ENCODE measurements at regions not wholly inside any gene's neighbourhood (a gene's known extent, or its start where the extent isn't known, plus 50 kb on each side); places are given as distances from the start of the nearest gene placed in this dataset.

GRCh38 chr17:83187782-83188311, 108.4 kb downstream of the METRNL start:
- ChIA-PET POLR2A (no interaction called here), RAD21 (ENCODE audit: low non-redundant PET in 1 of 2, low total read pairs in 2 of 2, uncharacterized antibody in 2 of 2, unreplicated experiment in 2 of 2) (no interaction called here), CTCF (no interaction called here)
- 0 out of 2 replicates have a peak, but pooled peaks cover 8% of the 10 kb centered on the region for H3K27me3 ChIP-seq (ENCODE audit: insufficient read depth, low read length)
- TF ChIP-seq, protein P1, sequence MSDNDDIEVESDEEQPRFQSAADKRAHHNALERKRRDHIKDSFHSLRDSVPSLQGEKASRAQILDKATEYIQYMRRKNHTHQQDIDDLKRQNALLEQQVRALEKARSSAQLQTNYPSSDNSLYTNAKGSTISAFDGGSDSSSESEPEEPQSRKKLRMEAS (IDR thresholded peaks at IDR 0.05) = no peak
- TF ChIP-seq POLR2AphosphoS5 (IDR thresholded peaks at IDR 0.05; ENCODE audit: low read depth, low read length) (no peak), SRF (IDR thresholded peaks at IDR 0.05; ENCODE audit: low read depth) (no peak), REST (IDR thresholded peaks at IDR 0.05; ENCODE audit: low read depth) (no peak), YY1 (IDR thresholded peaks at IDR 0.05; ENCODE audit: extremely low read depth, insufficient replicate concordance, low read depth, low read length) (no peak), SIN3A (IDR thresholded peaks at IDR 0.05; ENCODE audit: low read depth) (no peak), EZH2phosphoT487 (IDR thresholded peaks at IDR 0.05; ENCODE audit: borderline replicate concordance) (no peak), ELF1 (IDR thresholded peaks at IDR 0.05; ENCODE audit: borderline replicate concordance, low read depth) (no peak), SP1 (IDR thresholded peaks at IDR 0.05; ENCODE audit: low read depth) (no peak), CBX3 (IDR thresholded peaks at IDR 0.05; ENCODE audit: low read depth) (no peak), RAD21 (IDR thresholded peaks at IDR 0.05; ENCODE audit: low read depth) (no peak), ZBTB33 (IDR thresholded peaks at IDR 0.05; ENCODE audit: extremely low read depth, insufficient replicate concordance, low read length) (no peak), FOSL1 (IDR thresholded peaks at IDR 0.05; ENCODE audit: low read depth) (no peak), POLR2A (IDR thresholded peaks at IDR 0.05; ENCODE audit: borderline replicate concordance, extremely low read depth, insufficient read depth, insufficient read length) (no peak), EGR1 (IDR thresholded peaks at IDR 0.05; ENCODE audit: low read depth) (no peak)
- TF ChIP-seq, protein P2, sequence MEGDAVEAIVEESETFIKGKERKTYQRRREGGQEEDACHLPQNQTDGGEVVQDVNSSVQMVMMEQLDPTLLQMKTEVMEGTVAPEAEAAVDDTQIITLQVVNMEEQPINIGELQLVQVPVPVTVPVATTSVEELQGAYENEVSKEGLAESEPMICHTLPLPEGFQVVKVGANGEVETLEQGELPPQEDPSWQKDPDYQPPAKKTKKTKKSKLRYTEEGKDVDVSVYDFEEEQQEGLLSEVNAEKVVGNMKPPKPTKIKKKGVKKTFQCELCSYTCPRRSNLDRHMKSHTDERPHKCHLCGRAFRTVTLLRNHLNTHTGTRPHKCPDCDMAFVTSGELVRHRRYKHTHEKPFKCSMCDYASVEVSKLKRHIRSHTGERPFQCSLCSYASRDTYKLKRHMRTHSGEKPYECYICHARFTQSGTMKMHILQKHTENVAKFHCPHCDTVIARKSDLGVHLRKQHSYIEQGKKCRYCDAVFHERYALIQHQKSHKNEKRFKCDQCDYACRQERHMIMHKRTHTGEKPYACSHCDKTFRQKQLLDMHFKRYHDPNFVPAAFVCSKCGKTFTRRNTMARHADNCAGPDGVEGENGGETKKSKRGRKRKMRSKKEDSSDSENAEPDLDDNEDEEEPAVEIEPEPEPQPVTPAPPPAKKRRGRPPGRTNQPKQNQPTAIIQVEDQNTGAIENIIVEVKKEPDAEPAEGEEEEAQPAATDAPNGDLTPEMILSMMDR (IDR thresholded peaks at IDR 0.05 in 2 of 3, conservative IDR thresholded peaks at IDR 0.05 in 1 of 3; ENCODE audit: borderline replicate concordance in 1 of 3, insufficient read depth in 1 of 3, low read depth in 2 of 3, low read length in 2 of 3) = no peak
- no peaks in the 10 kb centered on the region for H3K9me3 ChIP-seq (ENCODE audit: control insufficient read depth in 1 of 2, insufficient read depth in 1 of 2, low read depth in 1 of 2, low read length in 2 of 2)
- no peak overlapping the region for H3K27ac ChIP-seq (ENCODE audit: low read depth, low read length)
- H3K36me3 ChIP-seq (ENCODE audit: control insufficient read depth in 1 of 2, insufficient read depth in 2 of 2, low read length in 2 of 2) = no peaks in the 10 kb centered on the region
- no peaks in the 10 kb centered on the region for H4K20me1 ChIP-seq (ENCODE audit: insufficient read depth)
- no peak overlapping the region for H2AFZ ChIP-seq (ENCODE audit: low read depth, low read length, poor library complexity, severe bottlenecking)
- no peak overlapping the region for H3K9ac ChIP-seq (ENCODE audit: low read length)
- no peak overlapping the region for H3K4me3 ChIP-seq (replicated peaks in 1 of 2; ENCODE audit: low read depth in 1 of 2, low read length in 2 of 2)
- intact Hi-C loops (cut with micrococcal nuclease) = no loop called here
- DNase-seq (ENCODE audit: low read depth, low spot score) (no peak), ATAC-seq (no peak)
- peaks cover 0 to 4% of the 10 kb centered on the region in 2 experiments; a peak in 1 of 4 replicates for H3K4me1 ChIP-seq (ENCODE audit: control insufficient read depth in 1 of 2, insufficient read depth in 2 of 2, low read length in 2 of 2)
- H3K79me2 ChIP-seq (ENCODE audit: insufficient read depth, low read length) = no peaks in the 10 kb centered on the region
- H3K4me2 ChIP-seq (ENCODE audit: low read length) = no peak overlapping the region
- no peaks in the 10 kb centered on the region for H3K9me2 ChIP-seq (ENCODE audit: insufficient read depth)
- BruUV-seq (replicated peaks) = no TSS peak
